Spinal cord (tissue), 9 donors: ENCODE measurements at regions not wholly inside any gene's neighbourhood (a gene's known extent, or its start where the extent isn't known, plus 50 kb on each side); places are given as distances from the start of the nearest gene placed in this dataset.

ENCODE experiments used
- DNase-seq, 6 donors: peaks; one replicate each; pipeline versions ENCODE4 v3.0.0 to v3.0.0-alpha.2; 2013 to 2015; ENCODE audit warnings: low spot score in 6 of 6, low read depth in 4 of 6
- H3K27ac ChIP-seq: one replicate; pipeline ENCODE4 v1.5.1; 2013; ENCODE audit warnings: low read depth, low read length, control low read depth
- H3K27me3 ChIP-seq: one replicate; pipeline ENCODE4 v1.6.1; 2013; ENCODE audit warnings: low read length; ENCODE audit not compliant: control insufficient read depth, insufficient read depth
- H3K36me3 ChIP-seq: one replicate; pipeline ENCODE4 v1.6.1; 2013; ENCODE audit warnings: low read length; ENCODE audit not compliant: control insufficient read depth, insufficient read depth
- H3K4me1 ChIP-seq: one replicate; pipeline ENCODE4 v1.6.1; 2013; ENCODE audit warnings: low read length; ENCODE audit not compliant: control insufficient read depth, insufficient read depth
- H3K4me3 ChIP-seq: one replicate; pipeline ENCODE4 v1.5.1; 2013; ENCODE audit warnings: low read depth, low read length, control low read depth
- H3K9me3 ChIP-seq: one replicate; pipeline ENCODE4 v1.6.1; 2013; ENCODE audit warnings: low read length; ENCODE audit not compliant: control insufficient read depth, insufficient read depth
- WGBS: methylation state at CpG from one replicate; pipeline ENCODE4 v1.1.5; 2013; ENCODE audit warnings: missing lambda C conversion rate; ENCODE audit not compliant: insufficient coverage; 5-methylcytosine and 5-hydroxymethylcytosine counted together
- donor health status: healthy.

GRCh38 chr12:92543359-92543758 lies 159.4 kb upstream of the PLEKHG7 start:
- DNase-seq: peak in 1 of 6 donors; percentile 59
- Histone ChIP-seq H3K36me3 (no peaks in the 10 kb centered on the region), H3K4me1 (peaks cover 5% of the 10 kb centered on the region), H3K27me3 (no peaks in the 10 kb centered on the region), H3K9me3 (no peaks in the 10 kb centered on the region), H3K27ac (no peak overlapping the region), H3K4me3 (no peak overlapping the region)
- 40% methylated on average over 1 of the region's 1 CpG for WGBS

GRCh38 chr12:92541731-92542130 lies 161.1 kb upstream of the PLEKHG7 start:
- no peak for DNase-seq
- H3K36me3 ChIP-seq: no peaks in the 10 kb centered on the region
- no peaks in the 10 kb centered on the region for H3K27me3 ChIP-seq
- no peak overlapping the region for H3K27ac ChIP-seq
- 100% methylated on average over 1 of the region's 2 CpGs for WGBS
- no peak overlapping the region for H3K4me3 ChIP-seq
- H3K4me1 ChIP-seq: peaks cover 5% of the 10 kb centered on the region
- H3K9me3 ChIP-seq: no peaks in the 10 kb centered on the region

GRCh38 chr12:92540782-92541423 lies 161.9 kb upstream of the PLEKHG7 start:
- Histone ChIP-seq H3K4me3 (no peak overlapping the region), H3K36me3 (no peaks in the 10 kb centered on the region), H3K27ac (no peak overlapping the region), H3K9me3 (no peaks in the 10 kb centered on the region), H3K4me1 (peaks cover 5% of the 10 kb centered on the region), H3K27me3 (no peaks in the 10 kb centered on the region)
- no peak for DNase-seq
- WGBS: 0% methylated on average over 1 of the region's 3 CpGs

DNA sequence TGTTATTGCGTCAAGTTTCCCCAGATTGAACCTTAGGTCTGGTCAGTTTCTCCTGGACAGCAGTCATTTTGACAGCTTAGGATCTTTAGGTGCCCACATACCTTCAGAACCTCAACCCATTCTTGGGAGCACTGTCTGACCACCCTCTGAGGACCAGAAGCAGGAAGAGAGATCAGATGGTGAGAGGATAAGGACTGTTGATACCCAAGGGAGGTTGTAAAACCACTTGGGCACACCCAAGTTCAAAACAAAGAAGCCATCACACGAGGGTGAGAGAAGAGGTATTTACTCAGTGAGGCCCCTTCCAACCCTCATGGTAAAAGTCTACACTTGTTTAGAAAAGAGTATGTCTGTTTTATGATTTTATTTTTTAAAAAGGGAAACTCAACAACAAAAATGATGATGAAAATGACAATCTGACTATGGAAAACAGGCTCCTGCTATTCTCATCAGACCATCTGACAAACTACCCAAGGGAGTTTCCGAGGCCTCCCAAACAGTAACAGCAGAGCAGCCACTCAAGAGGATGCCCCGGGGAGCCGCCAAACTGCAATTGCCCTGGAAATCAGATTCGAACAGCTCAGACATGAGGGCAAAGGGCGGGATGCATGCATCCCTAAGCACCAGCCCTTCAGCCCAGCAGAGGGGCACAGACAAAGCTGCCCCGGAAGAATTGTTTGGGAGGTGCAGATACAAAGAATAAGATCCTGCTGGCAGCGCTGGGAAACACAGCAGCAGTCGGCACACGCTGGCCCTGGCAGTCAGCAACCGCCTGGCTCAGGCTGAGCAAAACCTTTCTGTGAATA lies 162.6 kb upstream of the PLEKHG7 start:
- H3K4me1 ChIP-seq: peaks cover 5% of the 10 kb centered on the region
- peak in 4 of 6 donors; percentile 9 to 83 (median 50) for DNase-seq
- H3K36me3 ChIP-seq: no peaks in the 10 kb centered on the region
- H3K27ac ChIP-seq: no peak overlapping the region
- WGBS: 25% methylated on average over 11 of the region's 12 CpGs
- no peaks in the 10 kb centered on the region for H3K9me3 ChIP-seq
- H3K27me3 ChIP-seq: no peaks in the 10 kb centered on the region
- H3K4me3 ChIP-seq: no peak overlapping the region

DNA sequence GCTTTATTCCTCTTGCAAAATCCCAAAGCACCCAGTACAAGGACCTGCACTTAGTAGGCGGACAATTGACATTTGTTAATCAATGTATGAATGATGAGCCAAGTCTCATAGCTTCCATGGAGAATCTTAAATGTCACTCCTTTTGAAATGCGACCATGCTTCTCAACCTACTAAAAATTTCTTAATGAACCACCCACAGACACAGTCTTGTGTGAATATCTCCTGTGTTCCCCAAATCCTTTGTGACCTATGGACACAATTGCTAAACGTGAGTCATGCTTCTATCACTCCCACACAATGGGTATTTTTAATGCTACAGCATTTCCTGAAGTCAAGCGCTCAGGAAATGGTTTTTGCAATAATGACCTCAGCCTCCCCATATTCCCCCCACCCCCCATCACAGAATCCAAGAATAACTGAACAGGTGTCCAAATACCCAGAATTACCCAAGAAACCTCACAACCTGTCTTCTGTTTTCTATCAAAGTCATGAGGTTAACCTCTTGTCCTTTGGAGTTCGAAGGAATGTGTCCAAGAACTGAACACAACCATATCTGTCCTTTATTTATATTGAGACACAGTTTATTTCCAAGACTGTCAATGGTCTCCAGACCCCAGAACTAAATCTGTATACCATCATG lies 163.6 kb upstream of the PLEKHG7 start:
- no peaks in the 10 kb centered on the region for H3K27me3 ChIP-seq
- H3K27ac ChIP-seq: no peak overlapping the region
- H3K36me3 ChIP-seq: no peaks in the 10 kb centered on the region
- no peaks in the 10 kb centered on the region for H3K9me3 ChIP-seq
- DNase-seq: no peak
- peaks cover 5% of the 10 kb centered on the region for H3K4me1 ChIP-seq
- H3K4me3 ChIP-seq: no peak overlapping the region
- 87% methylated on average over 3 of the region's 5 CpGs for WGBS

DNA sequence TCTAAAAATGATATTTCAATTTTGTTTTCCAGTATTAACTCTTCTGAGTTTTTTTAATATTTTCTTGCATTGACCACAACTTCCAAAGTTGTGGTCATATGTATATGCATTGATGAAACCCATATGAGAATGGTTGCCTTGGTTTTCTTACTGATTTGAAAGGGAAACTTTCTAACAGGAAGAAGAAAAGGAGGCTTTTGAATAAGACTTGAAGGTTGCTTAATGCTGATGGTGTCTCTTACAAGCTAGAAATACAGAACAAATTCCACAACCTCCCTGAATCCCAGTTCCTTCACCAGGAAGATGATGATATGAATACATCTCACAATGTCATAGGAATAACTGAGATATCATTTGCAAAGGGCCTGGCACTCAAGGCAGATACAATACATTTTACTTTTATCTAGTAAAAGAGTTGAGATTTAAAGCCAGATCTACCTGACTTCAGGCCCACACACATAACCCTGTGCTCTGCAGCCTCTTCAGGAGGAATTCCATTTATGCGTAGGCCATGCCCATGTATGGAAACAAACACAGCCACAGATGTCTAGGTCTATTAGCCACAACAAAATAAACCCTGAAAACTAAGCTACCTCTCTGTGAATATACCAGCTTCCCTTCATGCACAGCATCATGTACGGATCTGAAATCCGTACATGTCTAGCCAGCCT lies 165.4 kb upstream of the PLEKHG7 start:
- Histone ChIP-seq H3K27ac (no peak overlapping the region), H3K4me1 (peaks cover 5% of the 10 kb centered on the region), H3K36me3 (no peaks in the 10 kb centered on the region), H3K4me3 (no peak overlapping the region), H3K9me3 (no peaks in the 10 kb centered on the region), H3K27me3 (no peaks in the 10 kb centered on the region)
- no peak for DNase-seq
- 86% methylated on average over 1 of the region's 3 CpGs for WGBS

GRCh38 chr12:92535961-92536360 lies 166.8 kb upstream of the PLEKHG7 start:
- Histone ChIP-seq H3K4me3 (no peak overlapping the region), H3K36me3 (no peaks in the 10 kb centered on the region), H3K9me3 (no peaks in the 10 kb centered on the region), H3K27me3 (no peaks in the 10 kb centered on the region), H3K4me1 (peaks cover 5% of the 10 kb centered on the region), H3K27ac (no peak overlapping the region)
- DNase-seq: no peak
- WGBS: 85% methylated on average over 2 of the region's 3 CpGs

DNA sequence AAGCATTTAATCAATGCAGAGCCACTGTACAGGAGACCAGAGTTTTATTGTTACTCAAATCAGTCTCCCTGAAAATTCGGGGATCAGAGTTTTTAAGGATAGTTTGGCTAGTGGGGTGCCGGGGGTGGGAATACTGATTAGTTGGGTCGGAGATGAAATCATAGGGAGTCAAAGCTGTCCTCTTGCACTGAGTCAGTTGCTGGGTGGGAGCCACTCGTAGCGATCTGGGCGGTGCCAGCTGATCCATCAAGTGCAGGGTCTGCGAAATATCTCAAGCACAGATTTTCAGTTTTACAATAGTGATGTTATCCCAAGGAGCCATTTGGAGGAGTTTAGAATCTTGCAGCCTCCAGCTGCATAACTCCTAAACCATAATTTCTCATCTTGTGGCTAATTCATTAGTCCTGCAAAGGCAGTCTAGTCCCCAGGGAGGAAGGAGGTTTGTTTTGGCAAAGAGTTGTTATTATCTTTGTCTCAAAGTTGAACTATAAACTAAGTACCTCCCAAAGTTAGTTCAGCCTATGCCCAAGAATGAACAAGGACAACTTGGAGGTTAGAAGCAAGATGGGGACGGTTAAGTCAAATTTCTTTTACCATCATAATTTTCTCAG lies 169.4 kb upstream of the PLEKHG7 start:
- no peaks in the 10 kb centered on the region for H3K27me3 ChIP-seq
- no peaks in the 10 kb centered on the region for H3K9me3 ChIP-seq
- DNase-seq: no peak
- H3K27ac ChIP-seq: no peak overlapping the region
- no peaks in the 10 kb centered on the region for H3K36me3 ChIP-seq
- WGBS: 79% methylated on average over 4 of the region's 8 CpGs
- no peaks in the 10 kb centered on the region for H3K4me1 ChIP-seq
- no peak overlapping the region for H3K4me3 ChIP-seq

- DNase-seq: no peak
- H3K36me3 ChIP-seq: no peaks in the 10 kb centered on the region
- H3K4me3 ChIP-seq: no peak overlapping the region
- H3K27ac ChIP-seq: no peak overlapping the region
- H3K4me1 ChIP-seq: no peaks in the 10 kb centered on the region
- no peaks in the 10 kb centered on the region for H3K27me3 ChIP-seq
- 100% methylated on average over 1 of the region's 1 CpG for WGBS
- H3K9me3 ChIP-seq: no peaks in the 10 kb centered on the region
These were observed 172.1 kb upstream of the PLEKHG7 start for GRCh38 chr12:92530706-92531105.
